Stimulated activated CD4-positive, alpha-beta T cell treated with anti-CD3 and anti-CD28 coated beads, Interleukin-1b, Interleukin-23, amount 100 ng/mL, for 24 hours (primary cell): ENCODE measurements at regions not wholly inside any gene's neighbourhood (a gene's known extent, or its start where the extent isn't known, plus 50 kb on each side); places are given as distances from the start of the nearest gene placed in this dataset.

Experiments used
- DNase-seq, 4 experiments: peaks; one replicate each; pipeline ENCODE4 v3.0.0-alpha.2; 2020; ENCODE audit warnings: low read depth in 4 of 4, low spot score in 1 of 4

DNA sequence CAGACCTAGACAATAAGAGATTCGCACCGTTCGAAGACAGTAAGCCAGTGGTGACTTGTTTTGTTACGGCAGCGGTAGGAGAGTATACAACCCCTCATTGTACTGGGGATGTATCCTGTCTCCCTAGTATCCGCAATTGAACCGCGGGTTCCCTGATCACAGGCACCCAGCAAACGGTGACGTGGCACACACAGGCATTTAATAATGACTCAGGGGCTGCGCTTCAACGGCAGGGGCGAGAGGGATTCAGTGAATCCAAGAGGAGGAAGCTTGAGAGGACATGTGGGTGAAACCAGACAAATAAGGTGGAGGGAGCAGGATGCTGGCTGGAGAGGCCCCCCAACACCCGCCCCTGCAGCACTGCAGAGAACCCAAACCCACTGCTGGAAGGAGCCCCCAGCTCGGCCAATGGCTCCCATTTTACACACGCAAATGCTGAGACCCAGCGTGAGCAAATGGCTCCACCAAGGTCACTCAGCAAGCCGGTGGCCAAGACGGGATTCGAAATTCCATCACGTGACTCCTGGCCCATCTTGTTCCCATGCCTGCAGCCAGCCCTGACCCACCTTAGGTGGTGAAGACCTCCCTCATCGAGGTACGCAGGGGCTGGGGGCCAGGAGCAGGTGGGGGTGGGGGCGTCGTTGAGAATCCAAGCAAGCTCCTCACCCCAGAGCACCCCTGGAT, 149.9 kb downstream of the SYF2 start:
- DNase-seq = no peak

DNA sequence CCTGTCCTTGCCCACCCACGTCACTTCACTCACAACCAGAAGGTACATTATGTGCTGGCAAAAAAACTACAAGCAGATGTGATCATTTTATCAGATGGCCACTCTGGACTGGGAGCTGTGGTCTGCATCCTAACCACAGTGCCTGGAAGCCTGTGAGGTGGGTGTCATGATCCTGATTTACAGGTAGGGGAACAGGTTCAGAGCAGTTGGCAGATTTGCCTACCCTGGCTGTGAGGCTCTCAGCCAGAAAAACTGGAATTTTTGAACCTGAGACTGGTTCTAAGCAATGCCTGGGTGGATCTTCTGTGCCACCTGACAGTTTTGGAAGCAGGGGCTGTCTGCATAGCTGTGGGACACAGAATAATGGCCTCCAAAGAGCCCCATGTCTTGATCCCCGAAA, 150.8 kb downstream of the SYF2 start:
- DNase-seq = no peak

DNA sequence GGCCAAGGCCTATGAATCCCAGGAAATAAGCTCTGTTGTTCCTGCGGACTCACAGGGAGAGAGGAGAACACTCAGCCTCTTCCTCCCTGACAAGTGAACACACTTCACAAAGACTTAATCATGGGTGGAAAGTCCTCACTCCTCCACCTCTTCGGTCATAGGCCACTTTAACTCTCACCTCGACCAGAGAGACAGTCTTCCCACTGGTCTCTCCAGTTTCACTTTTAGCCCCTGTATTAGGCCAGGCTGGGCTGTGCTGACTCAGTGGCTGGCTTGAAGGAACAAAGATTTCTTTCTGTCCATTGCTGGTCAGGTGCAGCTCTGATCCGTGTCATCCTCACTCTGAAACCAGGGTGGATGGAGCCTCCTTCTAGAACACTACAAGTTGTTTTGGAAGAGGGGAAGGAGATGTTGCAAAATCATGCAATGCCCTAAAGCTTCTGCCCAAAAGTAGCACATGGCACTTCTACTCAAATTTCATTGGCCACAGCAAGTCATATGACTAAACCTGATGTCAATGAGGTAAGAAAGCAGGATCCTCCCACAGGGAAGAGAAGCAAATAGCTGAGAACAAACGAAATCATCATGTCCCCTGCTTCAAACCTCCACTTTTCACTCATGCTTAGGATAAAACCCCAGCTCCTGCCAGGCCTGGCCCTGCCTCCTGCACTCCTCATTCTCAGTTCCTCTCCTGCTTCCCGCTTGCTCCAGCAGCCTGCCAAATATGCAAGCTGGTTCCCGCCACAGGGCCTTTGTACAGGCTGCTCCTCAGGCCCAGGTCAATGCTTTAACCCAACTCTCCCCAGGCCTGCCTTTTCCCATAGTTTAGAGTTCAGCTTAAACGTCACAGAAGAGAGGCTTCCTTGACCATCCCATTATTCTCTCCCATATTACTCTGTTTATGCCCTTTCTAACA, 150.5 kb upstream of the RUNX3 start:
- DNase-seq = no peak

DNA sequence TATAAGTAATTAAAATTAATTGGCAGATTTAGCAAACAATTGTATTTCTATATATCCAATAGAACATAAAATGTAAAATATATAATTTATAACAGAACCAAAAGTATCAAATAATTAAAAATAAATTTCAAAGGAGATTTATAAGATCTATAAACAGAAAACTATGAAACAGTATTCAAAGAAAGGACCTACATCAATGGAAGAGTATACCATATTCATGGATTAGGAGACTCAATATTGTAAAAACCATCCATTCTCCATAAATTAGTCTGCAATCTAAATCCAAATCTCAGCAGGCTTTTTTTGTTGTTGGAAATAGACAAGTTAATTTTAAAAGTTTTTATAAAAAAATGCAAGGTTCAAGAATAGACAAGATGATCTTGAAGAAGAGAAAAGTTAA, 149.0 kb upstream of the RUNX3 start:
- no peak for DNase-seq

DNA sequence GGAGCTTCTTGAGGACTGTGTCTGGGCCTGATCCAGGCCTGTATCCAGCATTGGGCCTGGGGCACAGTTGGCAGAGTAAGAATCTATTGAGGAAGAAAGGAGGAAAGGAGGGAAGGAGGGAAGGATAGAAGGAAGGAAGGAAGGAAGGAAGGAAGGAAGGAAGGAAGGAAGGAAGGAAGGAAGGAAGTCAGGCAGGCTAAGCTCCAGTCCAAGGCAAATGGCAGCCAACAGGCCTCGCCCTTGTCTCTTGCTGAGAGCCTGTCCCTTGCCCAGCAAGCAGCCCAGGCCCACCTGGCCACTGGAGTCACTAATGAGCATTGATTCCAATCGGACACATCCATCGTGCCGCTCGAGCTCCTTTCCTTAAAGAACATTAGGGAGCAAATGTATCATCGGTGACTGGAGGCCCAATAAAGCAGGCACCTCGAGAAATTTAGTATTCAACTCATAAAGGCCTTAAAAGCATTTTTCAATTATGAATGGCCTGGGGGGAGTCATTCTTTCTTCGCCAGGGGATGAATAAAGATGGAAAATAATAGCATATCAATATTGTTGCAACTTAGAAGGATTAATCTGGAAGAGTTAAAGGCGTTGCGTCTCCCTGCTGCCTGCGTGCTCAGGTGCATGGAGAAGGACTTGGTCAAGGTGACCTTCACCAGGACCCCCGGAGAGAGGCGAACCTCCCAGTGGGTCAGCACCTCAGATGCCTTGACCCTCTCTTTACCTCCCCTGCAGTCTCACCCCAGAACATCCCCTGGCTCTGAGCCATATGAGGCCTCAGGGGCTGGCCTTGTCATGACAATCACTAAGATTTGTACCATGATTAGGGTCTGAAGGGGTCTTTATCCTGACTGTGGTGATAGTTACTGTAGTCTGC, 144.5 kb upstream of the RUNX3 start:
- no peak for DNase-seq

DNA sequence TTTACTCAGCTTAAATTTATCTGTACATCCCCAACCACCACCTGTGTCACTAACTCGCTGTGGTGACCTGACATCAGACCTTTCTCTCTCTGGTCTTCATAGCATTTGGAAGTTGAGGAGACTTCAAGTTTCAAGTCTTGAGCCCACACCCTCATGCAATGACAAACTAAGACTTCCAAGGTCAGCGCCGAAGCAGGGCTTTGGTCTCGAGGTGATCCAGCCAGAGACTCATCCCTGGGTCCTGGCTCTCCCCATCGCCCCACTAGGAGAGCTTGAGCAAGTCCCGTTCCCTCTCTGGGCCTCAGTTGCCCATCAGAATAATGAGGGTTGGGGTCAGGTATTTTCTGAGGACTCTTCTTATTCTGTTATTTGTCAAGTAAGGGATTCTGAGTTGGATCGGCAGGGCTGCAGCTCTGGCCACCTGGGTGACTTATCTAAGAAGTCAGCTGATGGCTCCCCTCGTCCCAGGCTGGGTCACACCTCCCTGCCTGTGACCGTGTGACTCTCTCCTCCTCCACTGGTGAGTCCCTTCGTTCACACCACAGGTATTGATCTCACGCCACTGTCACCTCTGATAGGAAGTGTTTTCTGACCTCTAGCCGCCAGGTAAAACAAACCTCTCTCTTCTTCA, 143.7 kb upstream of the RUNX3 start:
- no peak for DNase-seq

DNA sequence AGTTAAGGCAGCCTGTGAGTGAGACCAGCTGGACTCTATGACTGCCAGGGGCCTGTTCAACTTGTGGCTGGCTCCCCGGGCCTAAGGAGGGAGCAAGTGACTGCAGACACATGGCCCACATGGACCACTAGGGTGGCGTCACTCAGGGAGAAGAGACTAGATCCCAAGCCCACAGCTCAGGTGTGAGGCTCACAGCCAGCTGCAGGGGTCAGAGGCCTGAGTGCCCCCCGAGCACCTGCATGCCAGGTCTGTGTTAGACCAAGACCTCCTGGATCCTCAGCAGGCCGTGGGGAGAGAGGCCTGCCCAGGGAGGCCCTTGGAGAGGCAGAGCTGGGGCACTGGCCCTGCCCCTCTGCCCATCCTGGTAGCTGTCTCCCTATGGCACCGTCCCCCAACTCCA, 142.4 kb upstream of the RUNX3 start:
- DNase-seq = no peak

DNA sequence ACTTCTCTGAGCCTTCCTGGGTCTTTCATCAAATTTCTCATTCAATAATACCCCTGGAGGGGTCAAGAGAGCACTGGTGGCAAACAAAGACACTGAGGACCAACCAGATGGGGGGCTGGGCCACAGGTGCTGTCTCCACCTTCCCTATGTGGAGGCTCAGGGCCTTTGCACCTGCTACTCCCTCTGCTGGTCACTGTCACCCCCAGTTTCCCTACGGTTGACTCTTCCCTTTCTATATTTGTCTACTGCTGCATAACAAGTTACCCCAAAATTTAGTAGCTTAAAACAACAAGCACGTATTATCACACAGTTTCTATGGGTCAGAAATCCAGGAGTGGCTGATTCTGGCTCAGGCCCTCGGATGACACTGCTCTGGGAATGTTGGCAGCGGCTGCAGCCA, 138.8 kb upstream of the RUNX3 start:
- DNase-seq = peak in 1 of 4 experiments; percentile 11

DNA sequence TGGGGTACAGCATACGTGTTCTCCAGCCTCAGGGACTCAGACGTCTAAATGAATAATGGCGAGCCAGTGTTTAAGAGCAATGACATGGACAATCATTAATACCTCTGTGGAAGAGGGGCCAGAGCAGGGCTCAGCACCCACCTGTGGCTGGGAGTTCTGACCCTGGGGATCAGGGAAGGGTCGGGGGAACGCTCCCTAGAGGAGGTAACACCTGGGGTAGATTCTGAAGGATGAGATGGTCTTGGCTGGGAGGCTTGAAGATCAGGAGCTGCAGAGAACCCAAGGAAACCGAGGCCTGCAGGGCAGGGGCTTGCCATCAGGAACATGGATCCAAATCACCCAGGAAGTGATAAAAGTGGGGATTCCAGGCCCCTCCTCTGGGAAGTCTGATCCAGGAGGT, 138.2 kb upstream of the RUNX3 start:
- DNase-seq = no peak

DNA sequence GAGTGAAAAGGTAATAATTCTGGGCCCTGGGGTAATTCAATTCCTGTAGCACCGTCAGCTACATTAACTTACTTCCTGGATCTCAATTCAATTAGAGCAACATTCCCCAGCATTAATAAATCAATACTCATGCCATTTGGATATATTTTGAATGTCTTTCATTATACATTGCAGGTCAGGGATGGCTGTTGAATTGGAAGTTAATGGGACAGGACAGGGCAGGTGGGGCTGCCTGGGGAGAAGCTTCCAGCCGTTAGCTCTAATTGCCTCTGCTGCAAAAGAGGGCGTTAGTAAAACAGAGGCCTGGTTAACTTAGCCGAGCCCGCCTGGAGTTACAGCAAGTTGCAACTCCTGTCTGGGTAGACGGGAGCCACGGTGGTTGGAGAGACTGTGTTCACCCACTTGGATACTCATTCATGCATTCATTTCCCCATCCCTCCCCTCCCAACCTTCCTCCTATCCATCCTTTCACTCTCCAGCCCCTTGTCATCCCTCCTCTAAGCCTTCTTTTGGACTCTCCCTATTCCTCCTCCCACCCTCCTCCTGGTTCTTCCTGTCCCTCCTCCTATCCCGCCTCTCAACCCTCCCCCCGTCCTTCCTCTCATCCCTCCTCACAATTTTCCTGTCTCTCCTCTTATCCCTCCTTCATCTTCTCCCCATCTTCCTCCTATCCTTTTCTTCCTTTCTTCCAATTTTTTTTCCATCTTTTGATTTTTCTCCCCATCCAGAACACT, 137.6 kb upstream of the RUNX3 start:
- no peak for DNase-seq

DNA sequence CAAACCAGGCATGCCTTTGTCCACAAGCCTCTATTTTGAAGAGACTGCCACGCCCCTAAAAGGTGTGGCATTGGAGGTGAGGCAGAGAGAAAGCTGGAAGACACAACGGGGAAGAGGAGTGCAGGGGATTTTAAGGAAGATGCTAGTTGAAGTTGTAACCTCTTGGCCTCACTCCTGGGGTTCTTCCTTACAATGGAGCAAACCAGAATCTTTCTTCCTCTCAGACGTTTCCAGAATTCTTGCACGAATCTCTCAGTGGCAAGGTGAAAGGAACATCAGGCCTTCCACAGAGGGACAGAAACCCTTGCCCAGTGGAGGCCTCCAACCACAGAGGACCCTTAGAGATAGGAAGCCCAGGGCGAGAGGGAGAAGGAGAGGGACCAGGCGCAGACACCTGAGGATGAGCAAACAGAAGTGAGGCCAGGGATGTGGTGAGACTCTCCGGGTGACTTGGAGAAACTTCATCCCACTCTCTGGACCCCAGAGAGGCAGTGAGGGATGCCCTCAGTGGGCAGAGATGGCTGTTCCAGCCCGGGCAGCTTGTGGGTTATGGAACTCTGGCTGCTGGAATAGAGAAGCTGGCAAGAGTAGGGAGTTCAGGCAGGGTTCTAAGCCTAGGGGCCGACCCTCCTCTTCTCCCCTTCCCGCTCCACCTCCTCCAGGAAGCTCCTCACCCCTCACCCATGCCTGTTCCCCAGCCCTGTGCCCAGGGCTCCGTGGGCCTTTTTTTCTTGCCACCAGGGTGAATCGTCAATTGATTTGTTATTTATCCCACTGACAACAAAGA, 136.8 kb upstream of the RUNX3 start:
- no peak for DNase-seq

DNA sequence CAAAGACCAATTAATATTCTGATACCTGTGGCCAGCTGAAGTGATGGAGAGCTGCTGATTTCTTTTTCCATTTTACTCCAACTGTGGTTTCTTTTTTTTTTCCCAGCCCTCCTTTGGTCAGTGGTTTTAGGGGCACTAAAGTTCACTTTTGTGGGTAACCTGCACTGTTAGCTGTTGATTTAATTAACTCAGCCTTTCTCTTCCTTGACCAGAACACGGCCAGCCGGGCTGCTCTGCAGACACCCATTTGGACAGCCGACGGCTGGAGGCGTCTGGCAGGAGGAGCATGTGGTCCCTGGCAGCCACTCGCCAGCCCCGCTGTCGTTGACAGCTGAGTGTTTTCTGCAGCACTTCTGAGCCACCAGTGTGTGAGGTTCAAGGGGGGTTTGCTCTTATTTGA, 136.2 kb upstream of the RUNX3 start:
- DNase-seq = no peak

DNA sequence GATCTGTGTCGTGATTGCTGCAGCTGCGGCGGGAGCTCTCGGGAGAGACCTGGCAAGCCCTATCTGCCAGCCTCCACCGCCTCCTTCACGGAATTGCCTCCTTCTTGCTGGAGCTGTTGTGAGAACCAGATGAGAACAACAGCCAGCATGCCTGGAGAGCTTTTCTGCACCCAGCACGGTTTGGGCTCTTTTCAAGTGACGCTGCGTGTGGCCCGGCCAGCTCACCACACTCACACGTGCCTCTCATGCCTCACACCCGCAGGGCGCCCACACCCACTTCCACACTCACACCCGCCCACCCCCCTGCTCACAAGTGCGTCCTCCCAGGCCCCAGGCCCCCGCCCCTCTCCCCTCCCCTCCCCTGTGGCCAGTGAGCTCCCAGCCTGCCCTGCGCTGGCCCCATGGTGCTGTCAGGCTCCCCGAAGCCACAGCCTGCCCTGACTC, 135.7 kb upstream of the RUNX3 start:
- DNase-seq = no peak

DNA sequence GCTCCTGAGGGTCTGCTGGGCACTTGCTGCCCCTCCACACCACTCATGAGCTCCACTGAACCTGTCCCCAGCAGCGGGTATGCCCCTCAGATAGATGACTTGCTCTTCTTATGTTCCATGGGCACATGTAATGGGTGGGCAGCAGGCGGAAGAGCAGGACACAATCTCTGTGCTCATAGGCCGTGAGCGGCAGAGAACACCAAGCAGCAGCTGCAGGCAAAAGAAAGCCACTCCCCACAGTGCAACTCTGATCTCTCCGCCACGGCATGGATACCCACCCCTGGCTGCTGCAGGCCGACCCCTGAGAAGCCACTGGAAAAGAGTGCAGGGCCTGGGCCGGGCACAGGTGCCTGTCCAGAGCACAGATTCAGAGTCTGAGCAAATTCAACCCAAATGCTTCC, 135.2 kb upstream of the RUNX3 start:
- no peak for DNase-seq

DNA sequence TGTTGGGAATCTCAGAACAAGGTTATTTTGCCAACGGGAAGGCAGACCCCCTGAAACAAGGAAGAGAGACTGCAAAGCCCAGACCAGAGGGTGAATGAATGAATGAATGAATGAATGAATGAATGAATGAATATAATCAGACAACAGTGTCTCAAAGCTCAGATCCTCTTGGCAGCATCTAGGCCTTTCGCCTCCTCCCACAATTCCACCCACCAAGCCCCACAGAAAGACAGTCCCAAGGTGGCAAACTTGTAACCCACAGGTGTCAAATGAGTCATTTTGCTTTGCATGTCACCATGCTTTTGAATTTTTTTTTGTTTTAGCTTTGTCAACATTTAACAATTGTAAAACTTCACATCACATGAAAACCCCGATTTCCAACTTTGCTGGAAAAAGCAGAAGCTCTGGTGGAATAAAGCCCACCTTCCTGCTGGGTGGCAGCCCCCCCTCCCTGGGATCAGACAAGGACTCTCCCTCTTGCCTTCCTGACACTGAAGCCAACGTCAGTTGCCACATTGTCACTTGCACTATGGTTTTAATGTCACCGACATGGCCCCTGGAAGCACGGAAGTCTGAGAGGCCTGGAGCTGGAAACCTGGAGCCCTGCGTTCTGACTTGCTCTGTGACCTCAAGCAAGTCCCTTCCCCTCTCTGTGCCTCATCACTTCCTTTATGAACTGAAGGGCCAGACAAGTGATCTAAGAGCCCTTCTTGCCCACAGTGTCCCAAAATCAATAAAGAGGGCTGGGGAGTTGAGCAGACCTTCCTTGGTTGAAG, 134.6 kb upstream of the RUNX3 start:
- DNase-seq = peak in 1 of 4 experiments; percentile 7

DNA sequence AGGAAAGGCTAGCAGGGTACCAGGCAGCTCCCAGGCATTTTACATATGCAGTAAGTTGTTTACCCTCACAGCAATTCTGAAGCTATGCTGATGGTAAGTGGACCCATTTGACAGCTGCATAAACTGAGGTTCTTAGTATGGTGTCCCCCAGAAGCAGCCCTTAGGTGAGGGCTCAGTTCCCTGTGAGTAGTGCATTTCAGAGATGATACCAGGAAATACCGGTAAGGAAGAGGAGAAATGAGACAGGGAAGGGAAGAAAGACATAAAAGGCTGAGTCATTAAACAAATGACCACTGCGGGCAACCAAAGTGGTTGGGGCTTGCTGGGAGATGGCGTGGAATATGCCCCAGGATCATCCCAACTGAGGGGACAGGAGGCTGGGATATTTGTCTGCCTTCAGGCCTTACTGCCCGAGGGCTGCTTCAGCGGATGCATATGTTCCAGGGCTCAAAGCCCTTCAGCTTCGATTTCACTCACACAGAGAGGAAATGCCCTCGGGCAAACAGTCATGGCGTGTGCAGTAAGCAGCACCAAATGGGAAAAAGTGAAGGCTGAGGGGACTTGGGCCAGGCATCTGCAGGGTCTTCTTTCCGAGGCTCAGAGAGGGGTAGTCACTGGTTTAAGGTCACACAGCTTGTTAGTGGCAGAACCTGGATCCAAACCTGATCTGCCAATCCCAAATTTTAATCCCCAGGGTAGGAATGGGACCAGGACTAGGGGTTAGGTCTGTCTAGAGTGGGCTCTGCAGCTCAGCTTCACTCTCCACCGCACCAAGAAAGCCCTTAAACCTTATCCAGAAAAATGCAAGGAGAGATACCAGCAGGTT, 133.7 kb upstream of the RUNX3 start:
- DNase-seq = no peak

DNA sequence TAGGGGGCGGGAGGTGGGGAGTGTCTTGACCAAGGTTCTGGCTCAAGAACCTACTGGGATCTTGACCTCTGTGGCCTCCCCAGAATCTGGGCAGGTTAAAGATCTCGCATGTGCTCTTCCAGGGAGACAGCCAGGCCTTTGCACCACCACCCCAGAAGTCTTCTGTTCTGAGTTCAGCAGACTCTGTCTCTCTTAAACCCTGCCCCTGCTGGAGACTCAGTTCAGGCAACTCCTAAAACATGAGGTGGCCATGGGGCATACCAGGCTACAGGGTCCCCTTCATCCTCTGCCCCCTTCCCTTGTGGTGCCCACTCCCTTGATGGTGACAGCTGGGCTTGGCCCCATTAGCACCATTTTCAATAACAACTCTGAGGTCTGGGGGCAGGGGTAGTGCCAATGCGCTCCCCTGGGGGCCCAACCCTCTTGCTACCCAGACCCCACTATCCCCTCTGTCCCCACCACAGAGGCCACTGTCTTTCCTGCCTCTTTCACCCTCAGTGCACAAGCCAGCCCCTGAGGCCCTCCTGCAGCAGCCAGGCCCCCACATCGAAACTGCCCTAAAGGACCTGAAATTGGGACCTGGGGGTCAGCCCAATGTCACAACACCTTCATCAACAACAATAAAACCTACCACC, 132.7 kb upstream of the RUNX3 start:
- no peak for DNase-seq
